NCI-H2227 (cell line): ENCODE measurements at regions not wholly inside any gene's neighbourhood (a gene's known extent, or its start where the extent isn't known, plus 50 kb on each side); places are given as distances from the start of the nearest gene placed in this dataset.
"Not testable (repeated sequence)": the region's sequence is repeated elsewhere in the genome, so short reads cannot be mapped to it uniquely, and the experiment has no call there.

Experiments
- DNase-seq: peaks from one replicate; lab custom pipeline; 2025; ENCODE audit not compliant: unreplicated experiment; lab: John Stamatoyannopoulos, UW

- DNase-seq: no peak
Observed at GRCh38 chr12:89161557-89161956, 190.7 kb downstream of the DUSP6 start.

GRCh38 chr12:89160716-89161123 is 191.6 kb downstream of the DUSP6 start:
- no peak for DNase-seq

DNA sequence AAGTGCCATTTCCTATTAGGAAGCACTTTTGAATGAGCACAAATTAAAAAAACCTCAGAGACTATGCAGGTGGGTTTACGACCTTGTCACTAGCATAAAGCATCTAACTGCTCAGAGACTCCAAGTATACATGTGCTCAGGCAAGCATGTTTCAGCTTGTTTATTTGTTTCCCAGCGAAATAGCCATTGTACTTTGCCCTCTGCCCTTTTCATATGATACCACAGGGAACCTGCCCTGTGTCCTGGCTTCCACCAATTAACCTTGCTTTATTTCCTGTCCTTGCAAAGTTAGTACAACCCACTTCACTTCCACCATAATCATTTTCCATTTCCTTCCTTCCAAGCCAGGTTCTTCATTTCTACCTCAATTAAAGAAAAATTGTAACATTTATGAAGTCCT is 194.9 kb downstream of the DUSP6 start:
- DNase-seq: no peak

- DNase-seq: no peak
Observed at GRCh38 chr12:89156862-89157262, 195.4 kb downstream of the DUSP6 start.

- no peak for DNase-seq
Observed at GRCh38 chr12:89156340-89156739, 196.0 kb downstream of the DUSP6 start.

GRCh38 chr12:89155826-89156225 is 196.5 kb downstream of the DUSP6 start:
- DNase-seq: no peak

GRCh38 chr12:89154743-89155499 is 197.4 kb downstream of the DUSP6 start:
- no peak for DNase-seq

DNA sequence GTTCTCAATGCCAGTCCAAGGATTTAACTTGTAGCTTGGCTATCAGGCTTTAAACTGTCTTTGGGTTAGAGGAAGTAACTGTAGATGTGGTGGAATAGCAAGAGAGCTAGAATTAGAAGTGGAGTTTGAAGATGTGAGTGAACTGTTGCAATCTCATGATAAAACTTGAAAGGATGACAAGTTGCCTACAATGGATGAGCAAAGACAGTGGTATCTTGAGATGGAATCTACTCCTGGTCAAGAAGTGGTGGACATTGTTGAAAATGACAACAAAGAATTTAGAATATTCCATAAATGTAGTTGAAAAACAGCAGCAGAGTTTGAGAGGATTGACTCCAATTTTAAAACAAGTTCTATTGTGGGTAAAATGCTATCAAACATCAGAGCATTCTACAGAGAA is 199.0 kb downstream of the DUSP6 start:
- no peak for DNase-seq

DNA sequence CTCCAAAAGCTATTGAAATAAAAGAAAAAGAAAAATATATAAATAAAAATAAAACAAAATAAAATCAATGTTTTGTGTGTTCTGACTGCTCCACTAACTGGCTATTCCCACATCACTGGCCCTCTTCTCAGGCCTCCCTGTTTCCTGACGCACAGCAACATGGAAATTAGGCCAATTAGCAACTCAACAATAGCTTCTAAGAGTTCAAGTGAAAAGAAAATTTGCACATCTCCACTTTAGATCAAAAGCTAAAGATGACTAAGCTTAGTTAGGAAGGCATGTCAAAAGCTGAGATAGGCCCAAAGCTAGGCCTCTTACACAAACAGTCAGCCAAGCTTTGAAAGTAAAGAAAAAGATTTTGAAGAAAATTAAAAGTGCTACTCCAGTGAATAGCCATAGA is 200.8 kb downstream of the DUSP6 start:
- no peak for DNase-seq

- not testable (repeated sequence) for DNase-seq
Observed at GRCh38 chr12:89150789-89151188, 201.5 kb downstream of the DUSP6 start.

DNA sequence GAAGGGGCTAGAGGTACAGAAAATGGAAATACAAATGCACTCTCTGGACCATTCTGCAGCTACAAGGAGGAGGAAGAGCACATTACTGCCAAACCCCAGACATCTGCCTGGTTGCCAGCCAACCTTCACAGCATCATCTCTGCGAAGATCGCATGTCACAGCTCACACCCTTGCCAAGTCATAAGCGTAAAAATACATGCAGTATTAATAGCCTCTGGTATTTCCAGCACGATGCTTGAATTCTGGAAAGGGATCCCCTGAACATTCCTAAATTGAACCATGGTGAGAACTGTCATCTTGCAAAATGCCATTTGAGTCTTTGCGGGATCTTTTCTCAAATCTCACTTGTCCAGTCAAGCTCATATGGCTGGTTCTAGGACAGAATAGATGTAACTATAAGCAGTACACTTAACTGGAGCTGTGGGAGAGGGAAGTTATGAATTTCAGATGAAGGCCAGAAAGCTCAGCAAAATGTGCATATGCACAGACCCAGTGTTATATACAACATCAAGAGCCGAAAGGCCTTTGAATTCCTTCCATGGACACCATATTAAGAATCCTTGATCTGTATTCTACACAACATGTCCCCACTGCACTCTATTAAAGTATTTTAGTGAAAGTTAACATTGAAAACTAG is 211.6 kb downstream of the DUSP6 start:
- no peak for DNase-seq

- no peak for DNase-seq
Observed at GRCh38 chr12:89140141-89140540, 212.2 kb downstream of the DUSP6 start.

DNA sequence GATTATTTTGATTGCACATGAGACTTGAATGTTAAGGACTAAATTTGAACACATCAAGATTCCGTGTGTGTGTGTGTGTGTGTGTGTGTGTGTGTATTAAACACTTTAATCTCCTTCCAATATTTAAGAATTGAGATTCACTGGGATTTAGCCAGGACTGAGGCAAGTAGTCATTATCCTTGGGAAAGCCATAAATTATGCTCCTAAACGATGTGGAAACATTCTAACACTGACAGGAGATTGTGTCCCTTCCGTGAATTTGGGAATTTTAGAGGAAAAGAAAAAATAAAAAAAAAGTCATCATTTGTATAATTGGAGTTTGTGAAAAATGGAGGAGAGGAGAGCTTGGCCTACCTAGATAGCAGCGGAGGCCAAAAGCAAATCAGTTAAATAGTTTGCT is 212.9 kb downstream of the DUSP6 start:
- no peak for DNase-seq

- DNase-seq: no peak
Observed at GRCh38 chr12:89138048-89138852, 214.1 kb downstream of the DUSP6 start.

- DNase-seq: no peak
Observed at GRCh38 chr12:89135976-89136634, 216.2 kb downstream of the DUSP6 start.

- peak; percentile 42 for DNase-seq
Observed at GRCh38 chr12:89134213-89134770, 218.0 kb downstream of the DUSP6 start.

DNA sequence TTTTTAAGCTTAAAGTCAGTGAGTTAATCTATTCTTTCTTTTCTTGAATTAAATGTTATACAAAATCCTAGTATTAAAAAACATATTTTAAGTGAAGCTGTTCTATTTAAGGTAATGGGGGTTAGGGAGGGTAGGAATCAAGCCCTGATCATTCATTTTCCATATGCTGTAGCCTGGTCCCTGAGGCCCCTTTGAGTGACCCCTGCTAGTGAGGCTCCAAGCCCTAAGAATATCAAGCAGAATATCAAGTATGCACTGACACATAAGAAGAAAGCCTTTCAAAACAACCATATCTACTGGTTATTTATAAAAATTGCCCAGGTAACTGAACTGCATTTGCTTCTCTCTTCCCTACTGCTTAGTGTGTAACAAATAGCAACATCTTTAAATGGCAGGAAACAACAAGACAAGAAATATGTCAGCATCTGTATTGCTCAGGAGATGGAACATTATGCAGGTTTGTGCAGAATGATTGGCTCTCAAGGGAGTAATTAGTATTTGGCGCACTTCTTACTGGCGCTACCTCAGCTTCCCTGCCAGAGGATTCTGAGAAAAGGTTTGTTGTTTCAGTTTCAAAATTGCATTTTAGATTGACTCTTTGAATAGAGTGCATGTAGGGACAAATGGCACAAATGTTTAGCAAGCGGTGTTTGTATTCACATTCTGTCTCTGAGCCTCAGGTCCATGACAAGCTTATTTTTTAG is 223.0 kb downstream of the DUSP6 start:
- DNase-seq: no peak

DNA sequence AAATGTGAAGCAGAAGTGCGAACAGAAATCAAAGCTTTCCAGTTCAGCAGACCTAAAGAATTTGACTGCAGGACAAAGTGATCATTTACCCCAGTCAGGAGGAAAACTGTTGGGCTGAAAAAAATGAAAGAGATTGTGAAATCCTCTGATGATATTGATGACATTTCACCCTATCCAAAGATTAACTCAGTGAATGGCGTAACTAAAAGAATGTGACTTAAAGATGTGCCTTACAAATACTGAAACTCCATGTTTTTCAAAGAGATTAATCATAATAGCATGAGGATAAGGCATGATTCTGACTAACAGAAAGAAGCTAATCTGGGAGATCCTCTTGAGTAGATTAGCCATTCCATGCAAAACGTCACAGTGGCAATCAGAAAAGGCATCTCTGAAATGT is 225.6 kb downstream of the DUSP6 start:
- no peak for DNase-seq

DNA sequence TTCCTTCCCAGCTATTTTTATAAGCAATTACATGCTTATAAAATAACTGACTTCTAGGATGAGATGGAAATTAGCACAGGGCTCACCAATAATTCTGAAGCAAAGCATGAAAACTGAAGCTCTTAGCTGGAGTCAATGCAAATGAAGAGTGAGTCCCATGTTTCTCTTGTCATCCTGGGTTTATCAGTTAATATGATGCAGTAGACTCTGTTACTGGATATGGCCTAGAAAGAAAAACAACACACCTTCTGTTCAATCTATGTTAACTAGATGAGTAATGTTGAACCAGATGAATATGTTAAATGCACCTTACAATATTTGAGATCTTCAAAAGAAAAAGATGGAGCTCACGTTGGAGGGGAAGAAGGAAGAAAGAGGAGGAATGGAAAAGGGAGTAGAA is 229.4 kb downstream of the DUSP6 start:
- DNase-seq: no peak

- no peak for DNase-seq
Observed at GRCh38 chr12:89117448-89118034, 234.8 kb downstream of the DUSP6 start.
